ENCODE measurements at regions not wholly inside any gene's neighbourhood (a gene's known extent, or its start where the extent isn't known, plus 50 kb on each side); places are given as distances from the start of the nearest gene placed in this dataset.

GRCh38 chr1:87249803-87250202 is 78.9 kb upstream of the LMO4 start:
- Histone ChIP-seq H2AFZ (replicated peaks; ENCODE audit: low read length, poor library complexity) (no peak overlapping the region), H3K4ac (ENCODE audit: low read depth, low read length) (no peak overlapping the region), H2AK9ac (replicated peaks; ENCODE audit: low read depth, low read length, poor library complexity) (no peak overlapping the region), H3K14ac (replicated peaks; ENCODE audit: low read depth, low read length) (no peak overlapping the region), H3K27ac (ENCODE audit: insufficient read depth, low read length) (no peak overlapping the region), H2BK5ac (ENCODE audit: low read depth, low read length, poor library complexity, severe bottlenecking) (no peak overlapping the region), H4K20me1 (ENCODE audit: insufficient read depth, low read length) (no peaks in the 10 kb centered on the region), H3K4me1 (ENCODE audit: control insufficient read depth, insufficient read depth, low read length) (no peaks in the 10 kb centered on the region), H3K9ac (ENCODE audit: low read depth, low read length) (no peak overlapping the region), H2BK120ac (ENCODE audit: low read depth, low read length) (no peak overlapping the region), H3K4me3 (ENCODE audit: insufficient read depth, low read depth, low read length) (no peak overlapping the region), H3K9me3 (ENCODE audit: control insufficient read depth, insufficient read depth, low read length) (peaks cover 2% of the 10 kb centered on the region; the same call in 1 of the 2 replicates), H4K91ac (ENCODE audit: insufficient read depth, low read depth, low read length) (no peak overlapping the region), H2BK15ac (ENCODE audit: low read depth, low read length) (no peak overlapping the region), H3K23ac (ENCODE audit: low read depth, low read length) (no peak overlapping the region), H3K4me2 (ENCODE audit: low read depth, low read length) (no peak overlapping the region), H2AK5ac (ENCODE audit: low read depth, low read length) (no peak overlapping the region), H2BK20ac (ENCODE audit: low read depth, low read length) (no peak overlapping the region), H3K56ac (ENCODE audit: extremely low read depth, insufficient read depth, low read length) (no peak overlapping the region), H3K36me3 (ENCODE audit: control insufficient read depth, insufficient read depth, low read length) (no peaks in the 10 kb centered on the region), H3K18ac (ENCODE audit: low read depth, low read length) (no peak overlapping the region), H3K79me1 (ENCODE audit: low read depth in 1 of 2, low read length in 2 of 2) (no peaks in the 10 kb centered on the region), H4K5ac (ENCODE audit: low read depth, low read length) (no peak overlapping the region), H3K27me3 (ENCODE audit: control insufficient read depth, insufficient read depth, low read length) (no peaks in the 10 kb centered on the region), H3K9me1 (ENCODE audit: insufficient read depth, low read length) (no peaks in the 10 kb centered on the region), H4K8ac (ENCODE audit: low read depth in 2 of 2, low read length in 2 of 2) (no peak overlapping the region)
- ChIA-PET POLR2A (ENCODE audit: unreplicated experiment) (no interaction called here), CTCF (no interaction called here)
- ATAC-seq (ENCODE audit: low read depth) (no peak), DNase-seq (no peak)
- in situ Hi-C loops (cut with MboI; ENCODE audit: low sequenced_read_pairs) = no loop called here
- dilution Hi-C loops (cut with HindIII; ENCODE audit: low sequenced_read_pairs, unreplicated experiment) = no loop called here
- WGBS, 2 experiments (ENCODE audit: extremely low coverage in 2 of 2, insufficient read length in 1 of 2) = no CpG with 5 or more reads among the region's 2 CpGs
- no TSS peak for BruUV-seq (replicated peaks)
- TF ChIP-seq RAD21 (IDR thresholded peaks at IDR 0.05; ENCODE audit: low read length) = no peak
- TF ChIP-seq BHLHE40 (IDR thresholded peaks at IDR 0.05; ENCODE audit: low read depth, low read length) = no peak
- intact Hi-C loops (cut with micrococcal nuclease) = no loop called here

All from IMR-90 (cell line).